IMR-90 (cell line): ENCODE measurements at regions not wholly inside any gene's neighbourhood (a gene's known extent, or its start where the extent isn't known, plus 50 kb on each side); places are given as distances from the start of the nearest gene placed in this dataset.
A peak's percentile ranks its signal among the peaks of the same experiment; 100 is the strongest.
"Not testable (repeated sequence)": the region's sequence is repeated elsewhere in the genome, so short reads cannot be mapped to it uniquely, and the experiment has no call there.

ENCODE experiments used
- ATAC-seq: fragments of 200-7000 bp; cut with Tn5 transposase; 2 replicates; pipeline ENCODE4 v1.9.1; 2020; ENCODE audit warnings: low read depth, mild to moderate bottlenecking, moderate library complexity
- BruUV-seq: library from RNA; stranded (reverse); fragments of 400-500 nt; replicated peaks from 2 replicates; lab custom pipeline; 2021; lab: Mats Ljungman, UMichigan
- CTCF ChIA-PET: fragments of 300-600 bp; formaldehyde crosslinking; extraction: SDS; loops from one replicate; lab custom pipeline; 2021; ENCODE audit warnings: antibody characterized with exemption; lab: Yijun Ruan, JAX
- POLR2A ChIA-PET: fragments of 300-600 bp; sonication (Branson Sonifier 250); formaldehyde crosslinking; loops from one replicate; lab custom pipeline; 2022; ENCODE audit warnings: antibody characterized with exemption; ENCODE audit not compliant: unreplicated experiment; lab: Charles Lee
- DNase-seq: peaks from one replicate; pipeline ENCODE4 v3.0.0; 2013
- H2AFZ ChIP-seq: replicated peaks from 2 replicates; pipeline ENCODE3; 2013; ENCODE audit warnings: low read length, mild to moderate bottlenecking; ENCODE audit not compliant: poor library complexity
- H2AK5ac ChIP-seq: 2 replicates; pipeline ENCODE4 v1.6.1; 2013; ENCODE audit warnings: low read depth, low read length, inconsistent platforms
- H2AK9ac ChIP-seq: replicated peaks from 2 replicates; pipeline ENCODE3; 2013; ENCODE audit warnings: mild to moderate bottlenecking, low read depth, low read length, moderate library complexity; ENCODE audit not compliant: poor library complexity
- H2BK120ac ChIP-seq: 2 replicates; pipeline ENCODE4 v1.6.1; 2013; ENCODE audit warnings: low read depth, low read length, inconsistent platforms
- H2BK15ac ChIP-seq: 3 replicates; pipeline ENCODE4 v1.6.1; 2013; ENCODE audit warnings: low read depth, low read length, inconsistent platforms
- H2BK20ac ChIP-seq: 2 replicates; pipeline ENCODE4 v1.6.1; 2013; ENCODE audit warnings: low read depth, mild to moderate bottlenecking, inconsistent platforms, low read length, moderate library complexity
- H2BK5ac ChIP-seq: 2 replicates; pipeline ENCODE4 v1.6.1; 2013; ENCODE audit warnings: mild to moderate bottlenecking, low read depth, low read length, inconsistent platforms; ENCODE audit not compliant: poor library complexity, severe bottlenecking
- H3K14ac ChIP-seq: replicated peaks from 2 replicates; pipeline ENCODE4 v1.6.1; 2013; ENCODE audit warnings: low read depth, low read length, inconsistent platforms
- H3K18ac ChIP-seq: 2 replicates; pipeline ENCODE4 v1.6.1; 2013; ENCODE audit warnings: low read depth, low read length, control low read depth
- H3K23ac ChIP-seq: 2 replicates; pipeline ENCODE4 v1.6.1; 2013; ENCODE audit warnings: low read depth, low read length, inconsistent platforms
- H3K27ac ChIP-seq: 2 replicates; pipeline ENCODE4 v1.5.1; 2013; ENCODE audit warnings: mild to moderate bottlenecking, control low read depth, low read length; ENCODE audit not compliant: insufficient read depth
- H3K27me3 ChIP-seq: 2 replicates; pipeline ENCODE4 v1.6.1; 2013; ENCODE audit warnings: low read length; ENCODE audit not compliant: control insufficient read depth, insufficient read depth
- H3K36me3 ChIP-seq: 2 replicates; pipeline ENCODE4 v1.6.1; 2013; ENCODE audit warnings: low read length, mixed read lengths; ENCODE audit not compliant: control insufficient read depth, insufficient read depth
- H3K4ac ChIP-seq: 2 replicates; pipeline ENCODE4 v1.6.1; 2013; ENCODE audit warnings: low read depth, low read length, inconsistent platforms
- H3K4me1 ChIP-seq: 2 replicates; pipeline ENCODE4 v1.6.1; 2013; ENCODE audit warnings: low read length, mixed read lengths; ENCODE audit not compliant: control insufficient read depth, insufficient read depth
- H3K4me2 ChIP-seq: 2 replicates; pipeline ENCODE4 v1.6.1; 2013; ENCODE audit warnings: low read depth, mild to moderate bottlenecking, control low read depth, low read length, moderate library complexity
- H3K4me3 ChIP-seq: 2 replicates; pipeline ENCODE4 v1.5.1; 2013; ENCODE audit warnings: low read depth, mild to moderate bottlenecking, control low read depth, low read length, moderate library complexity; ENCODE audit not compliant: insufficient read depth
- H3K56ac ChIP-seq: 2 replicates; pipeline ENCODE4 v1.6.1; 2013; ENCODE audit warnings: low read length, inconsistent platforms; ENCODE audit not compliant: insufficient read depth; ENCODE audit errors: extremely low read depth
- H3K79me1 ChIP-seq, 2 experiments: 2 replicates each; pipeline ENCODE4 v1.6.1; 2013; ENCODE audit warnings: low read length in 2 of 2, inconsistent platforms in 1 of 2, low read depth in 1 of 2
- H3K9ac ChIP-seq: 2 replicates; pipeline ENCODE4 v1.6.1; 2013; ENCODE audit warnings: low read depth, low read length, control low read depth
- H3K9me1 ChIP-seq: 2 replicates; pipeline ENCODE4 v1.6.1; 2013; ENCODE audit warnings: low read length, inconsistent platforms; ENCODE audit not compliant: insufficient read depth
- H3K9me3 ChIP-seq: 2 replicates; pipeline ENCODE4 v1.6.1; 2013; ENCODE audit warnings: low read length; ENCODE audit not compliant: control insufficient read depth, insufficient read depth
- H4K20me1 ChIP-seq: 2 replicates; pipeline ENCODE4 v1.6.1; 2013; ENCODE audit warnings: low read length, inconsistent platforms; ENCODE audit not compliant: insufficient read depth
- H4K5ac ChIP-seq: 2 replicates; pipeline ENCODE4 v1.6.1; 2013; ENCODE audit warnings: mild to moderate bottlenecking, low read depth, low read length, control low read depth
- H4K8ac ChIP-seq, 2 experiments: 2 replicates each; pipeline ENCODE4 v1.6.1; 2013; ENCODE audit warnings: low read depth in 2 of 2, low read length in 2 of 2, control low read depth in 1 of 2, inconsistent platforms in 1 of 2
- H4K91ac ChIP-seq: 2 replicates; pipeline ENCODE4 v1.6.1; 2013; ENCODE audit warnings: low read depth, low read length, inconsistent platforms; ENCODE audit not compliant: insufficient read depth
- RAD21 ChIP-seq: IDR thresholded peaks from 2 replicates; pipeline ENCODE4 v1.6.1; 2012; ENCODE audit warnings: low read length, improper control_type of control experiment
- SMC3 ChIP-seq: fragments of 150-350 bp; IDR thresholded peaks from 2 replicates; pipeline ENCODE4 v1.6.1; 2016; ENCODE audit warnings: low read depth, mild to moderate bottlenecking, antibody characterized with exemption, low read length, moderate library complexity
- WGBS, 2 experiments: methylation state at CpG; one replicate each; pipeline versions ENCODE4 v1.1.5 to v1.1.7; 2013; ENCODE audit warnings: missing lambda C conversion rate in 2 of 2; ENCODE audit not compliant: insufficient read length in 1 of 2; ENCODE audit errors: extremely low coverage in 2 of 2; 5-methylcytosine and 5-hydroxymethylcytosine counted together
- dilution Hi-C: fragments of 300-500 bp; cut with HindIII; formaldehyde crosslinking; loops from one replicate; pipeline ENCODE4 v1.14.3; 2018; ENCODE audit warnings: low sequenced_read_pairs; ENCODE audit not compliant: unreplicated experiment
- in situ Hi-C: fragments of 300-500 bp; cut with MboI; formaldehyde crosslinking; loops from 3 replicates; pipeline ENCODE4 v1.14.3; 2019; ENCODE audit warnings: low sequenced_read_pairs, inconsistent platforms, mixed read lengths
- intact Hi-C: fragments of 100-400 bp; cut with micrococcal nuclease; formaldehyde crosslinking; loops from 2 replicates; pipeline ENCODE4 v1.10.0; 2022
- TF ChIP-seq, protein P1 (sequence below): conservative IDR thresholded peaks from 2 replicates; pipeline ENCODE4 v1.5.1; 2012; ENCODE audit warnings: mild to moderate bottlenecking, low read depth, low read length, improper control_type of control experiment

DNA sequence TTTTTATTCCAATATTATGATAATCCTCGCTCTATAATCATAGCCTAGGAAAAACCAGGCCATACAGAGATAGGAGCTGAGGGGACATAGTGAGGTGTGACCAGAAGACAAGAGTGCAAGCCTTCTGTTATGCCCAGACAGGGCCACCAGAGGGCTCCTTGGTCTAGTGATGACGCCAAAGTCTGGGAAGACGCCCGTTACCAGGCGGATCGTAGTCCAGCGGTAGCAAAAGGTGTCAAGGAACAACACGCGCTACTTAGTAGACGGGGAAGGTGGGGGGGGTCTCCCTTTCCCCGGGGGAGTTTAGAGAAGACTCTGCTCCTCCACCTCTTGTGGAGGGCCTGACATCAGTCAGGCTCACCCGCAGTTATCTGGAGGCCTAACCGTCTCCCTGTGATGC, 253.8 kb upstream of the RGPD4 start:
- H2AK5ac ChIP-seq, H3K4ac ChIP-seq, H2BK120ac ChIP-seq, H3K27me3 ChIP-seq, H3K4me2 ChIP-seq, H2BK15ac ChIP-seq, H3K79me1 ChIP-seq, H3K9ac ChIP-seq, in situ Hi-C loops, ATAC-seq, H4K8ac ChIP-seq, H3K14ac ChIP-seq, H2AK9ac ChIP-seq, H2BK5ac ChIP-seq, H3K4me3 ChIP-seq, H4K20me1 ChIP-seq, H4K5ac ChIP-seq, H3K18ac ChIP-seq, intact Hi-C loops, H3K36me3 ChIP-seq, H3K27ac ChIP-seq, H2BK20ac ChIP-seq, H3K23ac ChIP-seq, DNase-seq, CTCF ChIA-PET, H2AFZ ChIP-seq, H3K9me3 ChIP-seq, BruUV-seq, H3K9me1 ChIP-seq, dilution Hi-C loops, H3K4me1 ChIP-seq, POLR2A ChIA-PET, H4K91ac ChIP-seq, H3K56ac ChIP-seq: not testable (repeated sequence)
- WGBS, 2 experiments, result no CpG with 5 or more reads among the region's 13 CpGs
- TF ChIP-seq, protein P1, sequence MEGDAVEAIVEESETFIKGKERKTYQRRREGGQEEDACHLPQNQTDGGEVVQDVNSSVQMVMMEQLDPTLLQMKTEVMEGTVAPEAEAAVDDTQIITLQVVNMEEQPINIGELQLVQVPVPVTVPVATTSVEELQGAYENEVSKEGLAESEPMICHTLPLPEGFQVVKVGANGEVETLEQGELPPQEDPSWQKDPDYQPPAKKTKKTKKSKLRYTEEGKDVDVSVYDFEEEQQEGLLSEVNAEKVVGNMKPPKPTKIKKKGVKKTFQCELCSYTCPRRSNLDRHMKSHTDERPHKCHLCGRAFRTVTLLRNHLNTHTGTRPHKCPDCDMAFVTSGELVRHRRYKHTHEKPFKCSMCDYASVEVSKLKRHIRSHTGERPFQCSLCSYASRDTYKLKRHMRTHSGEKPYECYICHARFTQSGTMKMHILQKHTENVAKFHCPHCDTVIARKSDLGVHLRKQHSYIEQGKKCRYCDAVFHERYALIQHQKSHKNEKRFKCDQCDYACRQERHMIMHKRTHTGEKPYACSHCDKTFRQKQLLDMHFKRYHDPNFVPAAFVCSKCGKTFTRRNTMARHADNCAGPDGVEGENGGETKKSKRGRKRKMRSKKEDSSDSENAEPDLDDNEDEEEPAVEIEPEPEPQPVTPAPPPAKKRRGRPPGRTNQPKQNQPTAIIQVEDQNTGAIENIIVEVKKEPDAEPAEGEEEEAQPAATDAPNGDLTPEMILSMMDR, result peak; percentile 22; the same call in 1 of the 2 replicates
- TF ChIP-seq SMC3 (peak; percentile 36; the same call in 1 of the 2 replicates), RAD21 (peak; percentile 35)
